ENCODE measurements at regions not wholly inside any gene's neighbourhood (a gene's known extent, or its start where the extent isn't known, plus 50 kb on each side); places are given as distances from the start of the nearest gene placed in this dataset.
"Not testable (repeated sequence)": the region's sequence is repeated elsewhere in the genome, so short reads cannot be mapped to it uniquely, and the experiment has no call there.

DNA sequence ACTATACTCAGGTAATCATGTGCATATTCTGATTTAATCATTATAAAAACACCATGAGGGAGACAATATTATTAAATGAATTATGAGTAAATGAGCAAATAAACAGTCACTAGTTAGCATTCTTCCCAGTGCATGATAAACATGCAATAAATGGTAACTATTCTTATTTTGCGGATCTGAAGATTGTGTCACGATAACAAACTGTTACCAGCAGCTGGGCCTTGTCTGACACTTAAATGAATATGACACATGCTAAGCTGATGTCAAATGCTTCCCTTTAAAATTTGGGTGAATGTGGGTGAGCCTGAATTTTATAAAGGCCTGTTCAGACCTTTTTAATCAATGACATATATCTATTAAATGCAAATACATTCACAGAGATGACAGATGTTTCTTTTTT, 68.2 kb upstream of the KIT start:
- H3K27ac ChIP-seq (ENCODE audit: low read depth, low read length): no peak overlapping the region
- no peaks in the 10 kb centered on the region for H3K9me3 Mint-ChIP-seq
- no peak overlapping the region for H3K27ac Mint-ChIP-seq
- no peak overlapping the region for H3K9ac ChIP-seq (ENCODE audit: extremely low read depth, low read length, poor library complexity, severe bottlenecking)
- TF ChIP-seq, protein P1, sequence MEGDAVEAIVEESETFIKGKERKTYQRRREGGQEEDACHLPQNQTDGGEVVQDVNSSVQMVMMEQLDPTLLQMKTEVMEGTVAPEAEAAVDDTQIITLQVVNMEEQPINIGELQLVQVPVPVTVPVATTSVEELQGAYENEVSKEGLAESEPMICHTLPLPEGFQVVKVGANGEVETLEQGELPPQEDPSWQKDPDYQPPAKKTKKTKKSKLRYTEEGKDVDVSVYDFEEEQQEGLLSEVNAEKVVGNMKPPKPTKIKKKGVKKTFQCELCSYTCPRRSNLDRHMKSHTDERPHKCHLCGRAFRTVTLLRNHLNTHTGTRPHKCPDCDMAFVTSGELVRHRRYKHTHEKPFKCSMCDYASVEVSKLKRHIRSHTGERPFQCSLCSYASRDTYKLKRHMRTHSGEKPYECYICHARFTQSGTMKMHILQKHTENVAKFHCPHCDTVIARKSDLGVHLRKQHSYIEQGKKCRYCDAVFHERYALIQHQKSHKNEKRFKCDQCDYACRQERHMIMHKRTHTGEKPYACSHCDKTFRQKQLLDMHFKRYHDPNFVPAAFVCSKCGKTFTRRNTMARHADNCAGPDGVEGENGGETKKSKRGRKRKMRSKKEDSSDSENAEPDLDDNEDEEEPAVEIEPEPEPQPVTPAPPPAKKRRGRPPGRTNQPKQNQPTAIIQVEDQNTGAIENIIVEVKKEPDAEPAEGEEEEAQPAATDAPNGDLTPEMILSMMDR (conservative IDR thresholded peaks at IDR 0.05): no peak
- 95 to 100% methylated on average over 2 of the region's 2 CpGs for WGBS, 2 experiments (ENCODE audit: insufficient coverage in 1 of 2, insufficient read length in 1 of 2)
- no peaks in the 10 kb centered on the region for H3K27me3 Mint-ChIP-seq (ENCODE audit: insufficient read depth)
- H3K9me3 ChIP-seq (ENCODE audit: control insufficient read depth, low read length): no peaks in the 10 kb centered on the region
- peaks cover 25% of the 10 kb centered on the region for H3K4me1 Mint-ChIP-seq
- H3K36me3 Mint-ChIP-seq (ENCODE audit: low read depth): no peaks in the 10 kb centered on the region
- no peak for DNase-seq
- no peak overlapping the region for H3K4me3 Mint-ChIP-seq
- H3K36me3 ChIP-seq (ENCODE audit: control insufficient read depth, insufficient read depth, low read length): no peaks in the 10 kb centered on the region
- H3K4me1 ChIP-seq (ENCODE audit: control insufficient read depth, insufficient read depth, low read length): peaks cover 8% of the 10 kb centered on the region
- no peaks in the 10 kb centered on the region for H3K27me3 ChIP-seq (ENCODE audit: control insufficient read depth, insufficient read depth, low read length, poor library complexity, severe bottlenecking)
- no peak overlapping the region for H3K4me3 ChIP-seq (ENCODE audit: low read length)

DNA sequence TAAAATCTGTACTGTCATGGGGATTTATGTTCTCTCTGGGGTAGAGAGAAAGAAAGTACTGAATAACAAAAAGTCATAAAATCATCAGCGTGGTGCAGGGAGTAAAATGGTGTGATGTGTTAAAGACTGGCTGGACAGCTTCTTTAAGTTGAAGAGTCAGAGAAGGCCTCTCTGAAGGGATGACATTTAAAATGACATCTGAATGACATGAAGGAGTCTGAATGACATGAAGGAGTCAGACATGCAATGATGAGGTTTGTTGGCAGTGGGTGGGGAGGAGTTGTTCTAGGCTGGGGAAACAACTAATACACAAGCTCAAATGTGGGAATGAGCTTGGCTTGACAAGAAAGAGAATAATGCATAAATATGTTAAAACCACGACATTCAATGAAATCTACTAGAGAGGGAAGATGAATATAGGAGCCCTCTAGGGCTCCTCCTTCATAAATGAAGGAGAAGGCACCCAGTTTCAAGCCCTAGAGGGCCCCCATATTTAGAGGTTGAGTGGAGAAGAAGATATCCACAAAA, 63.9 kb upstream of the KIT start:
- peaks cover 7% of the 10 kb centered on the region for H3K4me1 Mint-ChIP-seq
- Histone ChIP-seq H3K27ac (ENCODE audit: low read depth, low read length) (no peak overlapping the region), H3K36me3 (ENCODE audit: control insufficient read depth, insufficient read depth, low read length) (no peaks in the 10 kb centered on the region), H3K9ac (ENCODE audit: extremely low read depth, low read length, poor library complexity, severe bottlenecking) (no peak overlapping the region), H3K9me3 (ENCODE audit: control insufficient read depth, low read length) (no peaks in the 10 kb centered on the region), H3K4me1 (ENCODE audit: control insufficient read depth, insufficient read depth, low read length) (peaks cover 2% of the 10 kb centered on the region), H3K4me3 (ENCODE audit: low read length) (no peak overlapping the region), H3K27me3 (ENCODE audit: control insufficient read depth, insufficient read depth, low read length, poor library complexity, severe bottlenecking) (no peaks in the 10 kb centered on the region)
- no peaks in the 10 kb centered on the region for H3K9me3 Mint-ChIP-seq
- 97 to 100% methylated on average over 1 to 2 of the region's 2 CpGs for WGBS, 2 experiments (ENCODE audit: insufficient coverage in 1 of 2, insufficient read length in 1 of 2)
- TF ChIP-seq, protein P1 (conservative IDR thresholded peaks at IDR 0.05): no peak
- no peak overlapping the region for H3K4me3 Mint-ChIP-seq
- H3K36me3 Mint-ChIP-seq (ENCODE audit: low read depth): no peaks in the 10 kb centered on the region
- no peak for DNase-seq
- H3K27ac Mint-ChIP-seq: no peak overlapping the region
- no peaks in the 10 kb centered on the region for H3K27me3 Mint-ChIP-seq (ENCODE audit: insufficient read depth)

DNA sequence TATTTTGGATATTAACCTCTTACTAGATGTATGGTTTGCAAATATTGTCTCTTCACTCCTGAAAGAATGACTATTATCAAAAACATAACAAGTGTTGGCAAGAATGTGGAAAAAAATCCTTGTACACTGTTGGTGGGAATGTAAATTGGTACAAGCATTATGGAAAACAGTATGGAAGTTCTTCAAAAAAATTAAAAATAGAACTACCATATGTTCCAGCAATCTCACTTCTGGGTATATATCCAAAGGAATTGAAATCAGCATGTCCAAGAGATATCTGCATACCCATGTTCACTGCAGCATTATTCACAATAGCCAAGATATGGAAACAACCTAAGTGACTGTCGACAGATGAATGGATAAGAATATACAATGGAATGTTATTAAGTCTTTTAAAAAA, 61.6 kb upstream of the KIT start:
- 90 to 100% methylated on average over 1 of the region's 1 CpG for WGBS, 2 experiments (ENCODE audit: insufficient coverage in 1 of 2, insufficient read length in 1 of 2)
- TF ChIP-seq, protein P1 (conservative IDR thresholded peaks at IDR 0.05): no peak
- Histone ChIP-seq H3K9me3 (ENCODE audit: control insufficient read depth, low read length) (no peaks in the 10 kb centered on the region), H3K27me3 (ENCODE audit: control insufficient read depth, insufficient read depth, low read length, poor library complexity, severe bottlenecking) (no peaks in the 10 kb centered on the region), H3K4me1 (ENCODE audit: control insufficient read depth, insufficient read depth, low read length) (no peaks in the 10 kb centered on the region), H3K9ac (ENCODE audit: extremely low read depth, low read length, poor library complexity, severe bottlenecking) (no peak overlapping the region), H3K36me3 (ENCODE audit: control insufficient read depth, insufficient read depth, low read length) (no peaks in the 10 kb centered on the region), H3K27ac (ENCODE audit: low read depth, low read length) (no peak overlapping the region), H3K4me3 (ENCODE audit: low read length) (no peak overlapping the region)
- H3K9me3 Mint-ChIP-seq: no peaks in the 10 kb centered on the region
- no peaks in the 10 kb centered on the region for H3K27me3 Mint-ChIP-seq (ENCODE audit: insufficient read depth)
- H3K4me1 Mint-ChIP-seq: no peaks in the 10 kb centered on the region
- no peak for DNase-seq
- H3K27ac Mint-ChIP-seq: no peak overlapping the region
- H3K4me3 Mint-ChIP-seq: no peak overlapping the region
- H3K36me3 Mint-ChIP-seq (ENCODE audit: low read depth): no peaks in the 10 kb centered on the region

DNA sequence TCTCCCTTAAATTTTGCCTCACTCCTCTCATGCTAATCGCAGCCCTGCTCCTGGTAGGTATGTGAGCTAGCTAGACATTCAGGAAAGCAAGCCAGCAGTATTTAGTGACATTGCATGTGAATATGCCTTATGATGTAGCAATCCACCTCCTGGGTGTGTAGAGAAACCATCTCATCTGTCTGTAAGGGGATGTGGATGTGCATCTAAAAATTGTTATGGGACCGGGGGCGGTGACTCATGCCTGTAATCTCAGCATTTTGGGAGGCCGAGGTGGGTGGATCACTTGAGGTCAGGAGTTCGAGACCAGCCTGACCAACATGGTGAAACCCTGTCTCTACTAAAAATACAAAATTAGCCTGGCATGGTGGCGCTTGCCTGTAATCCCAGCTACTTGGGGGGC, 60.1 kb upstream of the KIT start:
- not testable (repeated sequence) for H3K27me3 ChIP-seq (ENCODE audit: control insufficient read depth, insufficient read depth, low read length, poor library complexity, severe bottlenecking); H3K4me1 Mint-ChIP-seq; H3K27ac Mint-ChIP-seq; H3K36me3 Mint-ChIP-seq (ENCODE audit: low read depth); H3K4me1 ChIP-seq (ENCODE audit: control insufficient read depth, insufficient read depth, low read length); H3K27ac ChIP-seq (ENCODE audit: low read depth, low read length); H3K9ac ChIP-seq (ENCODE audit: extremely low read depth, low read length, poor library complexity, severe bottlenecking); H3K27me3 Mint-ChIP-seq (ENCODE audit: insufficient read depth); H3K9me3 Mint-ChIP-seq; H3K9me3 ChIP-seq (ENCODE audit: control insufficient read depth, low read length); H3K36me3 ChIP-seq (ENCODE audit: control insufficient read depth, insufficient read depth, low read length); H3K4me3 ChIP-seq (ENCODE audit: low read length); DNase-seq; H3K4me3 Mint-ChIP-seq
- 83 to 92% methylated on average over 1 to 6 of the region's 6 CpGs for WGBS, 2 experiments (ENCODE audit: insufficient coverage in 1 of 2, insufficient read length in 1 of 2)

DNA sequence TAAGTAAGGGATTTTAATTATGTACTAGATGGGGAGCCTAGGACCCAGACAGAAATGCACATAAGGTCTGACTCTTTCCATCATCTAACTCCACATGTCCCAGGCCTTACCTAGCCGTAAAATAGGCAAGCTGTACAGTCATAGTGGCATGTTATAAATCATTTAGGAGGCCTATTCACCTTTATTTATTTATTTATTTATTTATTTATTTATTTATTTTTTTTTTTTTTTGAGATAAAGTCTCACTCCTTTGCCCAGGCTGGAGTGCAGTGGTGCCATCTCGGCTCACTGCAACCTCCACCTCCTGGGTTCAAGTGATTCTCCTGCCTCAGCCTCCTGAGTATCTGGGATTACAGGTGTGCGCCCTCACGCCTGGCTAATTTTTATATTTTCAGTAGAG, 55.6 kb upstream of the KIT start:
- not testable (repeated sequence) for H3K27me3 ChIP-seq (ENCODE audit: control insufficient read depth, insufficient read depth, low read length, poor library complexity, severe bottlenecking); H3K4me3 Mint-ChIP-seq; H3K27ac Mint-ChIP-seq; H3K36me3 ChIP-seq (ENCODE audit: control insufficient read depth, insufficient read depth, low read length); H3K4me1 Mint-ChIP-seq; H3K4me1 ChIP-seq (ENCODE audit: control insufficient read depth, insufficient read depth, low read length); H3K9me3 Mint-ChIP-seq; H3K9ac ChIP-seq (ENCODE audit: extremely low read depth, low read length, poor library complexity, severe bottlenecking); DNase-seq; H3K27me3 Mint-ChIP-seq (ENCODE audit: insufficient read depth); H3K27ac ChIP-seq (ENCODE audit: low read depth, low read length); H3K36me3 Mint-ChIP-seq (ENCODE audit: low read depth); H3K9me3 ChIP-seq (ENCODE audit: control insufficient read depth, low read length); H3K4me3 ChIP-seq (ENCODE audit: low read length)
- 97% methylated on average over 3 to 4 of the region's 4 CpGs for WGBS, 2 experiments (ENCODE audit: insufficient coverage in 1 of 2, insufficient read length in 1 of 2)

All from endodermal cell (in vitro differentiated cells).